HG02642 (cell line): ENCODE measurements at regions not wholly inside any gene's neighbourhood (a gene's known extent, or its start where the extent isn't known, plus 50 kb on each side); places are given as distances from the start of the nearest gene placed in this dataset.
"Not testable (repeated sequence)": the region's sequence is repeated elsewhere in the genome, so short reads cannot be mapped to it uniquely, and the experiment has no call there.

ENCODE experiments used
- ATAC-seq: cut with Tn5 transposase; IDR thresholded peaks from one replicate; pipeline ENCODE4 v1.9.1; 2021; ENCODE audit warnings: mild to moderate bottlenecking; ENCODE audit not compliant: unreplicated experiment, poor library complexity

- ATAC-seq: no peak
Measured at GRCh38 chr10:44558521-44558920, 173.6 kb upstream of the CXCL12 start.

GRCh38 chr10:44564361-44564760 is 179.5 kb upstream of the CXCL12 start:
- no peak for ATAC-seq

- ATAC-seq: no peak
Measured at GRCh38 chr10:44564790-44565189, 179.9 kb upstream of the CXCL12 start.

GRCh38 chr10:44566786-44567185 is 181.9 kb upstream of the CXCL12 start:
- ATAC-seq: no peak

- ATAC-seq: no peak
Measured at GRCh38 chr10:44567471-44567870, 182.6 kb upstream of the CXCL12 start.

GRCh38 chr10:44569193-44570091 is 184.5 kb upstream of the CXCL12 start:
- no peak for ATAC-seq

GRCh38 chr10:44571701-44572100 is 186.8 kb upstream of the CXCL12 start:
- ATAC-seq: no peak

- ATAC-seq: no peak
Measured at GRCh38 chr10:44572146-44572545, 187.2 kb upstream of the CXCL12 start.

GRCh38 chr10:44573821-44574220 is 188.9 kb upstream of the CXCL12 start:
- no peak for ATAC-seq

- ATAC-seq: no peak
Measured at GRCh38 chr10:44574596-44575480, 189.9 kb upstream of the CXCL12 start.

- no peak for ATAC-seq
Measured at GRCh38 chr10:44575601-44576380, 190.9 kb upstream of the CXCL12 start.

GRCh38 chr10:44576702-44577191 is 191.8 kb upstream of the CXCL12 start:
- ATAC-seq: no peak

GRCh38 chr10:44577533-44577932 is 192.6 kb upstream of the CXCL12 start:
- no peak for ATAC-seq

- ATAC-seq: no peak
Measured at GRCh38 chr10:44578271-44578670, 193.4 kb upstream of the CXCL12 start.

- not testable (repeated sequence) for ATAC-seq
Measured at GRCh38 chr10:44578963-44579362, 194.1 kb upstream of the CXCL12 start.

GRCh38 chr10:44581996-44582395 is 197.1 kb upstream of the CXCL12 start:
- no peak for ATAC-seq

- ATAC-seq: no peak
Measured at GRCh38 chr10:44587488-44588318, 202.8 kb upstream of the CXCL12 start.

GRCh38 chr10:44589181-44589943 is 204.5 kb upstream of the CXCL12 start:
- ATAC-seq: no peak
